ENCODE measurements at regions not wholly inside any gene's neighbourhood (a gene's known extent, or its start where the extent isn't known, plus 50 kb on each side); places are given as distances from the start of the nearest gene placed in this dataset.

GRCh38 chr13:59547950-59548349 is 615.8 kb downstream of the DIAPH3 start:
- no peak overlapping the region for H3K4me3 ChIP-seq (ENCODE audit: low read depth, low read length)
- ChIA-PET POLR2A (no interaction called here), CTCF (interaction anchor here (1.7 kb wide), 1 partner anchor 156 kb away, joined by 3 read pairs; no protein-coding TSS in a partner anchor)
- TF ChIP-seq, protein P1, sequence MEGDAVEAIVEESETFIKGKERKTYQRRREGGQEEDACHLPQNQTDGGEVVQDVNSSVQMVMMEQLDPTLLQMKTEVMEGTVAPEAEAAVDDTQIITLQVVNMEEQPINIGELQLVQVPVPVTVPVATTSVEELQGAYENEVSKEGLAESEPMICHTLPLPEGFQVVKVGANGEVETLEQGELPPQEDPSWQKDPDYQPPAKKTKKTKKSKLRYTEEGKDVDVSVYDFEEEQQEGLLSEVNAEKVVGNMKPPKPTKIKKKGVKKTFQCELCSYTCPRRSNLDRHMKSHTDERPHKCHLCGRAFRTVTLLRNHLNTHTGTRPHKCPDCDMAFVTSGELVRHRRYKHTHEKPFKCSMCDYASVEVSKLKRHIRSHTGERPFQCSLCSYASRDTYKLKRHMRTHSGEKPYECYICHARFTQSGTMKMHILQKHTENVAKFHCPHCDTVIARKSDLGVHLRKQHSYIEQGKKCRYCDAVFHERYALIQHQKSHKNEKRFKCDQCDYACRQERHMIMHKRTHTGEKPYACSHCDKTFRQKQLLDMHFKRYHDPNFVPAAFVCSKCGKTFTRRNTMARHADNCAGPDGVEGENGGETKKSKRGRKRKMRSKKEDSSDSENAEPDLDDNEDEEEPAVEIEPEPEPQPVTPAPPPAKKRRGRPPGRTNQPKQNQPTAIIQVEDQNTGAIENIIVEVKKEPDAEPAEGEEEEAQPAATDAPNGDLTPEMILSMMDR (IDR thresholded peaks at IDR 0.05; ENCODE audit: insufficient read depth, low read length, missing control alignments), result no peak
- no peak for DNase-seq (ENCODE audit: low read depth, low spot score)

DNA sequence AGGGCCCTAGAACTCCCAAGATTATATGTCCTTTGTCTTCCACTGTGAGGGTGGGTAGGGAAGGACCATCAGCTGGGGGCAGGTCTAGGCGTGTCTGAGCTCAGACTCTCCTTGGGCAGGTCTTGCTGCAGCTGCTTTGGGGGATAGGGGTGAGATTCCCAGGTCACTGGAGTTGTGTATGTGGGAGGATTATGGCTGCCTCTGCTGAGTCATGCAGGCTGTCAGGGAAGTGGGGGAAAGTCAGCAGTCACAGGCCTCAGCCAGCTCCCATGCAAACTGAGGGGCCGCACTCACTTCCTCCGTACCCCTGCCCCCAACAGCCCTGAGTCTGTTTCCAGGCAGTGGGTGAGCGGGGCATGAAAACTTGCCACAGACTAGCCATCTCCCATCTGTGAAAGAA is 600.8 kb downstream of the DIAPH3 start:
- TF ChIP-seq, protein P1 (IDR thresholded peaks at IDR 0.05; ENCODE audit: insufficient read depth, low read length, missing control alignments), result no peak
- no peak overlapping the region for H3K4me3 ChIP-seq (ENCODE audit: low read depth, low read length)
- ChIA-PET CTCF (no interaction called here), POLR2A (no interaction called here)
- no peak for DNase-seq (ENCODE audit: low read depth, low spot score)

- TF ChIP-seq, protein P1 (IDR thresholded peaks at IDR 0.05; ENCODE audit: insufficient read depth, low read length, missing control alignments), result no peak
- POLR2A ChIA-PET, result no interaction called here
- CTCF ChIA-PET, result no interaction called here
- DNase-seq (ENCODE audit: low read depth, low spot score), result no peak
- no peak overlapping the region for H3K4me3 ChIP-seq (ENCODE audit: low read depth, low read length)
Measured at GRCh38 chr13:59566561-59566960, 597.2 kb downstream of the DIAPH3 start.

DNA sequence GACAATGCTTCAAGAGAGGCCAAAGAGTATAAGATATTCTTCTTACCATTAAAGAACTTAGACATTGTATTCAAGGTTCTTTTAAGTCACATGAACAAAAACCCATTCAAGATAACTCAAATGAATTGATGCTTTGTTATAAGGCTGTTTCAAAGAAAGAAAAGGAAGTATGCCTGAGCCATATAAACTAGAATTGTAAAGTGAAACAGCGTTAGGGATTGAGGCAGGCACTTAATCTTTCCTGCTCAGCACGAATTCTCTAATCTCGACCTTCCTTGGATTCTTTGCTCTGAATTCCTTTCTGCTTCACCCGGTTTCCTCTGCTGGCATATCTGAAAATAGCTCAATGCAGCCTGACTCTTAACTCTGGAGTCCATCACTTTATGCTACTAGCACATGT is 595.4 kb downstream of the DIAPH3 start:
- CTCF ChIA-PET, result no interaction called here
- H3K4me3 ChIP-seq (ENCODE audit: low read depth, low read length), result no peak overlapping the region
- no peak for DNase-seq (ENCODE audit: low read depth, low spot score)
- TF ChIP-seq, protein P1 (IDR thresholded peaks at IDR 0.05; ENCODE audit: insufficient read depth, low read length, missing control alignments), result no peak
- POLR2A ChIA-PET, result no interaction called here

- no peak overlapping the region for H3K4me3 ChIP-seq (ENCODE audit: low read depth, low read length)
- TF ChIP-seq, protein P1 (IDR thresholded peaks at IDR 0.05; ENCODE audit: insufficient read depth, low read length, missing control alignments), result no peak
- CTCF ChIA-PET, result interaction anchor here (0.8 to 1.0 kb wide), 2 partner anchors 108 to 251 kb away, joined by 3 read pairs; no protein-coding TSS in a partner anchor
- POLR2A ChIA-PET, result no interaction called here
- DNase-seq (ENCODE audit: low read depth, low spot score), result no peak
Measured at GRCh38 chr13:59570204-59570603, 593.5 kb downstream of the DIAPH3 start.

GRCh38 chr13:59584101-59584500 is 579.6 kb downstream of the DIAPH3 start:
- H3K4me3 ChIP-seq (ENCODE audit: low read depth, low read length), result no peak overlapping the region
- TF ChIP-seq, protein P1 (IDR thresholded peaks at IDR 0.05; ENCODE audit: insufficient read depth, low read length, missing control alignments), result no peak
- no peak for DNase-seq (ENCODE audit: low read depth, low spot score)
- POLR2A ChIA-PET, result no interaction called here
- CTCF ChIA-PET, result interaction anchor here (0.5 kb wide), 1 partner anchor 745 kb away, joined by 3 read pairs; no protein-coding TSS in a partner anchor
